Smooth muscle cell (in vitro differentiated cells): ENCODE measurements at regions not wholly inside any gene's neighbourhood (a gene's known extent, or its start where the extent isn't known, plus 50 kb on each side); places are given as distances from the start of the nearest gene placed in this dataset.

ENCODE experiments used
- DNase-seq: peaks from one replicate; lab custom pipeline; 2025; ENCODE audit not compliant: unreplicated experiment; lab: John Stamatoyannopoulos, UW
- H2AFZ ChIP-seq: fragments of 200-600 bp; sonication (generic); 2 replicates; pipeline ENCODE4 v1.6.0; 2016; ENCODE audit warnings: antibody characterized with exemption, low read depth, mild to moderate bottlenecking
- H3F3A ChIP-seq: fragments of 200-600 bp; sonication (generic); 2 replicates; pipeline ENCODE4 v1.6.0; 2017; ENCODE audit warnings: antibody characterized with exemption, low read depth
- H3K27ac ChIP-seq: fragments of 200-600 bp; sonication (generic); 2 replicates; pipeline ENCODE4 v1.5.1; 2016; ENCODE audit warnings: low read depth, mild to moderate bottlenecking
- H3K27me3 ChIP-seq: fragments of 200-600 bp; sonication (generic); 2 replicates; pipeline ENCODE4 v1.6.1; 2016; ENCODE audit warnings: low read depth, mild to moderate bottlenecking
- H3K36me3 ChIP-seq: fragments of 200-600 bp; sonication (generic); 2 replicates; pipeline ENCODE4 v1.5.1; 2016; ENCODE audit warnings: low read depth
- H3K4me1 ChIP-seq: fragments of 200-600 bp; sonication (generic); 2 replicates; pipeline ENCODE4 v1.5.1; 2016; ENCODE audit warnings: low read depth
- H3K4me2 ChIP-seq: fragments of 200-600 bp; sonication (generic); 2 replicates; pipeline ENCODE4 v1.6.0; 2016; ENCODE audit warnings: mild to moderate bottlenecking
- H3K4me3 ChIP-seq: fragments of 200-600 bp; sonication (generic); 2 replicates; pipeline ENCODE4 v1.5.1; 2016; ENCODE audit warnings: mild to moderate bottlenecking
- H3K79me2 ChIP-seq: fragments of 200-600 bp; sonication (generic); 2 replicates; pipeline ENCODE4 v1.6.0; 2016; ENCODE audit warnings: low read depth, mild to moderate bottlenecking
- H3K9ac ChIP-seq: fragments of 200-600 bp; sonication (generic); 2 replicates; pipeline ENCODE4 v1.6.0; 2016; ENCODE audit warnings: low read depth
- H3K9me3 ChIP-seq: fragments of 200-600 bp; sonication (generic); replicated peaks from 2 replicates; pipeline ENCODE4 v1.5.1; 2016; ENCODE audit warnings: low read depth
- H4K20me1 ChIP-seq: fragments of 200-600 bp; sonication (generic); 2 replicates; pipeline ENCODE4 v1.6.0; 2016; ENCODE audit warnings: low read depth
- WGBS: methylation state at CpG from one replicate; pipeline ENCODE4 v1.1.7; 2016; ENCODE audit warnings: low lambda C conversion rate; 5-methylcytosine and 5-hydroxymethylcytosine counted together
- TF ChIP-seq, protein P1 (sequence below): fragments of 200-600 bp; sonication (generic); IDR thresholded peaks from 2 replicates; pipeline ENCODE4 v1.5.1; 2017; ENCODE audit warnings: borderline replicate concordance, mild to moderate bottlenecking, antibody characterized with exemption; ENCODE audit not compliant: insufficient read depth, poor library complexity, severe bottlenecking

DNA sequence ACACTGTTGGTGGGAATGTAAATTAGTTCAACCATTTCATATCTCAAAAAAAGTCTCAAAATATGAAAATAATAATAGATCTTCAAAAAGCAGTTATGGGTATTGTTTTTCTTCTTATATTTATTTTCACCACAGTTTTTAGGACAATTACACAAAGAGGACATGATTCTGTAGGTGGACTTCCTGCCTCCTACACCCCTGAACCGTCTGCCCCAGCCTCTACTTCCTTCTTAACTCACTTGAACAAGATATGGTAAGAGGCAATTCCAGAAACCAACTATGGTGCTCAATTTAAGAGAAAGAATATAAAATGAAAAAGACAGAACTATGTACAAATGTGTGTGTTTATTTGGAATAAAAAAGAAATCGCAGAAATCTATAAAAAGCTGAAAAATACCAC is 74.1 kb upstream of the MON1B start:
- Histone ChIP-seq H4K20me1 (no peaks in the 10 kb centered on the region), H3K36me3 (no peaks in the 10 kb centered on the region), H3K4me3 (no peak overlapping the region), H3F3A (no peaks in the 10 kb centered on the region), H3K4me1 (no peaks in the 10 kb centered on the region), H3K27me3 (no peaks in the 10 kb centered on the region), H3K9me3 (no peaks in the 10 kb centered on the region), H3K27ac (no peak overlapping the region), H2AFZ (no peak overlapping the region), H3K4me2 (no peak overlapping the region), H3K9ac (no peak overlapping the region), H3K79me2 (no peaks in the 10 kb centered on the region)
- 73% methylated on average over 2 of the region's 2 CpGs for WGBS
- no peak for DNase-seq
- TF ChIP-seq, protein P1, sequence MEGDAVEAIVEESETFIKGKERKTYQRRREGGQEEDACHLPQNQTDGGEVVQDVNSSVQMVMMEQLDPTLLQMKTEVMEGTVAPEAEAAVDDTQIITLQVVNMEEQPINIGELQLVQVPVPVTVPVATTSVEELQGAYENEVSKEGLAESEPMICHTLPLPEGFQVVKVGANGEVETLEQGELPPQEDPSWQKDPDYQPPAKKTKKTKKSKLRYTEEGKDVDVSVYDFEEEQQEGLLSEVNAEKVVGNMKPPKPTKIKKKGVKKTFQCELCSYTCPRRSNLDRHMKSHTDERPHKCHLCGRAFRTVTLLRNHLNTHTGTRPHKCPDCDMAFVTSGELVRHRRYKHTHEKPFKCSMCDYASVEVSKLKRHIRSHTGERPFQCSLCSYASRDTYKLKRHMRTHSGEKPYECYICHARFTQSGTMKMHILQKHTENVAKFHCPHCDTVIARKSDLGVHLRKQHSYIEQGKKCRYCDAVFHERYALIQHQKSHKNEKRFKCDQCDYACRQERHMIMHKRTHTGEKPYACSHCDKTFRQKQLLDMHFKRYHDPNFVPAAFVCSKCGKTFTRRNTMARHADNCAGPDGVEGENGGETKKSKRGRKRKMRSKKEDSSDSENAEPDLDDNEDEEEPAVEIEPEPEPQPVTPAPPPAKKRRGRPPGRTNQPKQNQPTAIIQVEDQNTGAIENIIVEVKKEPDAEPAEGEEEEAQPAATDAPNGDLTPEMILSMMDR, result no peak

- DNase-seq, result no peak
- TF ChIP-seq, protein P1, result no peak
- Histone ChIP-seq H3K4me1 (no peaks in the 10 kb centered on the region), H3K79me2 (no peaks in the 10 kb centered on the region), H3K9me3 (no peaks in the 10 kb centered on the region), H4K20me1 (no peaks in the 10 kb centered on the region), H3K4me2 (no peak overlapping the region), H3K36me3 (no peaks in the 10 kb centered on the region), H3K4me3 (no peak overlapping the region), H2AFZ (no peak overlapping the region), H3K9ac (no peak overlapping the region), H3K27ac (no peak overlapping the region), H3K27me3 (no peaks in the 10 kb centered on the region), H3F3A (no peaks in the 10 kb centered on the region)
- WGBS, result 11% methylated on average over 3 of the region's 3 CpGs
Measured at GRCh38 chr16:77117707-77118106, 73.3 kb upstream of the MON1B start.

DNA sequence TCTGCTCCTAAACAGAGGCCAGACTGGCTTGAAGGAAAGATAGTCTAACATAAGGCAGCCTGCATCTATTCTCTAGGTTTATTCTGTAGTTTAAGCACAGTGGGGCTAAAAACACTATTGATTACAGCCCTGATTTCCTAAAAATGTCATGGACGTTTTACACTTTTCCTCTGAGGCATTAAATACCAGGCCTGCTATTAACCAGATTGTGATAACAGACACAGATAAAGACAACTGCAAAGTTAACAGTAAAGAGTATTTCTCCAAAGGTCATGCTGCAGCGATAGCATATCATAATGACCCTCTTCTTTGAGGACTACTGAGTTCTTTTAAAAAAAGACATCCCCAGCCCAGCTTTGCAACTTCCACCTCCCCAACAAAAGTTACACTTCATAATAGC is 59.6 kb upstream of the MON1B start:
- 19% methylated on average over 2 of the region's 2 CpGs for WGBS
- Histone ChIP-seq H3F3A (no peaks in the 10 kb centered on the region), H3K4me3 (no peak overlapping the region), H2AFZ (no peak overlapping the region), H3K79me2 (no peaks in the 10 kb centered on the region), H4K20me1 (no peaks in the 10 kb centered on the region), H3K36me3 (no peaks in the 10 kb centered on the region), H3K27ac (no peak overlapping the region), H3K4me2 (no peak overlapping the region), H3K27me3 (no peaks in the 10 kb centered on the region), H3K4me1 (no peaks in the 10 kb centered on the region), H3K9me3 (no peaks in the 10 kb centered on the region), H3K9ac (no peak overlapping the region)
- no peak for DNase-seq
- TF ChIP-seq, protein P1, result no peak

DNA sequence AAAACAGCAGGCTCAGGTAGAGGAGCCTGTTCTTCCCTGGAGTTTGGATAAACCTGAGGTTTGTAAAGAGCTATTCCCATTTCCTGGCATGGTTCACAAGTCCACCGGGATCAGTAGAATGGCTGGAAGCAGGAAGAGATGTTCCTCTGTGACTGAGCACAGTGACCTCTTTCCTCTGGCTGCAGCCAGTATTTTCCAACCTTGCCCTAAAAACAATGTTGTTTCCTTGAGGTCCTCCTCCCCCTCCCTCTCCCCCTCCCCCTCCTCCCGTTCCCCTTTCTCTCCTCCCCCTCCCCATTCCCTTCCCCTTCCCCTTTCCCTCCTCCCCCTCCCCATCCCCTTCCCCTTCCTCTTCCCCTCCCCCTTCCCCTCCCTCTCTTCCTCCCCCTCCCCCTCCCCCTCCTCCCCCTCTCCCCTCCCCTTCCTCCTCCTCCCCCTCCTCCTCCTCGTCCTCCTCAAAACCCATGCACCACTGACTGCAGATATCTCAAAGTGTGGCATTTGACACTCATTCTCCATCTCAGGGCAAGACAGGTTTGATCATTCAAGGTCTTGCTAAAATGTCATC is 58.9 kb upstream of the MON1B start:
- H3F3A ChIP-seq, result no peaks in the 10 kb centered on the region

More for the DNA sequence above, 58.9 kb upstream of the MON1B start:
- TF ChIP-seq, protein P1, result no peak
- Histone ChIP-seq H3K4me1 (no peaks in the 10 kb centered on the region), H3K9me3 (no peaks in the 10 kb centered on the region), H3K27ac (no peak overlapping the region), H2AFZ (no peak overlapping the region), H3K4me3 (no peak overlapping the region), H3K9ac (no peak overlapping the region), H3K36me3 (no peaks in the 10 kb centered on the region), H4K20me1 (no peaks in the 10 kb centered on the region), H3K27me3 (no peaks in the 10 kb centered on the region), H3K79me2 (no peaks in the 10 kb centered on the region), H3K4me2 (no peak overlapping the region)
- 89% methylated on average over 1 of the region's 3 CpGs for WGBS
- no peak for DNase-seq
